LNCAP (cell line): ENCODE measurements at regions not wholly inside any gene's neighbourhood (a gene's known extent, or its start where the extent isn't known, plus 50 kb on each side); places are given as distances from the start of the nearest gene placed in this dataset.
A peak's percentile ranks its signal among the peaks of the same experiment; 100 is the strongest.

Experiments
- TF ChIP-seq, protein P1 (sequence below): fragments of 450-650 bp; IDR thresholded peaks from 2 replicates; pipeline ENCODE4 v1.5.1; 2017; ENCODE audit warnings: mild to moderate bottlenecking

DNA sequence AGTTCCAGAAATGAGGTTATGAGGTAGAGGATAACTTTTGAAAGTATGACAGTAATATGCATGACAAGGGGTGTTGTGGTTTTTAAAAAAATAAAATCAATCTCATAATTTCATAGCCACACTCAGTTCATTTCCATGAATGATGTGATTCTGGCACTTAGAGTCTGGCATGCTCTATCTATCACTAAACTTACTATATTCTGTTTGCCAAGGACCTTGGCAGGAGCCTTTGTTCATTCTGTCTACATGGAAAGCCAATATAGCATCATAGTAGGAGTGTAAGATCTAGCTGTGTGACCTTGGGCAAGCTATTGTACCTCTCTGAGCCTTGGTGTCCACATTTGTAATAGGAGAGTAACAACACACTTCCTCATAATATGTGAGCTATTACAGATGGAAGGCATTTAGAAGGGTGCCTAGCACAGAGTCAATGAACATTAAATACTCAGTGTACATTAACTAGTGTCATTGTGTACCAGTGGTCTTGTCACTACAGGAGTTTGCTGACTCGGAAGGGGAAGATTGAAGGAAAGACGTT is 507.6 kb downstream of the SOX6 start:
- TF ChIP-seq, protein P1, sequence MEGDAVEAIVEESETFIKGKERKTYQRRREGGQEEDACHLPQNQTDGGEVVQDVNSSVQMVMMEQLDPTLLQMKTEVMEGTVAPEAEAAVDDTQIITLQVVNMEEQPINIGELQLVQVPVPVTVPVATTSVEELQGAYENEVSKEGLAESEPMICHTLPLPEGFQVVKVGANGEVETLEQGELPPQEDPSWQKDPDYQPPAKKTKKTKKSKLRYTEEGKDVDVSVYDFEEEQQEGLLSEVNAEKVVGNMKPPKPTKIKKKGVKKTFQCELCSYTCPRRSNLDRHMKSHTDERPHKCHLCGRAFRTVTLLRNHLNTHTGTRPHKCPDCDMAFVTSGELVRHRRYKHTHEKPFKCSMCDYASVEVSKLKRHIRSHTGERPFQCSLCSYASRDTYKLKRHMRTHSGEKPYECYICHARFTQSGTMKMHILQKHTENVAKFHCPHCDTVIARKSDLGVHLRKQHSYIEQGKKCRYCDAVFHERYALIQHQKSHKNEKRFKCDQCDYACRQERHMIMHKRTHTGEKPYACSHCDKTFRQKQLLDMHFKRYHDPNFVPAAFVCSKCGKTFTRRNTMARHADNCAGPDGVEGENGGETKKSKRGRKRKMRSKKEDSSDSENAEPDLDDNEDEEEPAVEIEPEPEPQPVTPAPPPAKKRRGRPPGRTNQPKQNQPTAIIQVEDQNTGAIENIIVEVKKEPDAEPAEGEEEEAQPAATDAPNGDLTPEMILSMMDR, result no peak

DNA sequence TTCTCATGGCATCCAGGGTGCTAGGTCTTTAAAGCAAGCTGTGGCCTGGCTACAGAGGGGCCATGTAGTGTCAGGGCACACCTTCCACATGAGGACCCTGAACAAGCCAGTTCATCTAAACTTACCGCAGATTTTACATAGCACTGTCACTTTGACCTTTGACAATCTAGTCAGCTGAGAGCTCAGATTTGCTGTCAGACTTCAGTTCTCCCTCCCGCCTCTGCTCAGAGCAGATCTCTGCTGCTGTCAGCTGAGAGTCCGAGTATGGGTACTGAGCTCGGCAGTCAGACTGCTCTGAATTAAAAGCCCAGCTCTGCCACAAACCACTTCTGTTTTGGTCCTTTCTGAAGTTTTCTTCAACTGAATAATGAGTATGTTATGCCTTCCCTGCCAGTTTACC is 507.1 kb downstream of the SOX6 start:
- TF ChIP-seq, protein P1, result no peak

DNA sequence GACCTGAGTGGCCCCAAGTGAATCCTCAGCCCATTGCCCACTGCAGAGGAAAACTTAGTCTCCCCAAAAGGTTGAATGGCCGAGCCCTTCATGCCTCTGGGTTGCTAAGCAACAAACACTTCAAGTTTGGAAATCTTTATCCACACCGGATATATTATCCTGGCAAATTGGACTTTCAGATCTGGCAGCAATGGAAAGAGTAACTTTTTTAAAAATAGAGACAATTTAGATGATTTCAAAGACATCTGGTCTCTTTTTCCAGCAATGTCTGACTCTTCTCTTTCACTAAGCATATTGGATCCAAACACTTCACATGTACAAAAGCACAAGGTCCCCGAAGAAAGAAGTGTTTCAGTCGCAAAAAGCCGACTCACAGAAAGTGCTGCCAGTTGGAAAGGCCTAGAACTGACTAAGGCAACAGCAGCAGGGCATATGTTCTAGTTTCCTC is 505.3 kb downstream of the SOX6 start:
- TF ChIP-seq, protein P1, result no peak

DNA sequence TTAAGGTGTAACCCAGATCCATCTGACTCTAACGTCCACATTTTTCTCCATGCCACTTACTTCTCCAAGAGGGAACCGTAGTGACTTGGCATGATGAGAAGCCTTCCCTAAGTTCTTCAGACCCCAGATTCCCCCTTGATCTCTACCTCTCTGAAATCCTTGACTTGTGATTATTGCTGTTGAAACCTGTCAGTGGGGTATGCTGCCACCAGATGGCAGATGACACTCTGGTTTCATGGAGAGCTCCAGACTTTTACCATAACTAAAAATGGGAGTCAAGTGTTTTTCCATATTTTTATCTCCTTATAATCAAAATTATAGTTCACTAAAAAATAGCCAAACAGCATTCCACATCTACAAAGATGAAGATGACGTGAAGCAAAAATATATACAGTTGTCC is 504.2 kb downstream of the SOX6 start:
- TF ChIP-seq, protein P1, result peak; percentile 47; the same call in 1 of the 2 replicates

DNA sequence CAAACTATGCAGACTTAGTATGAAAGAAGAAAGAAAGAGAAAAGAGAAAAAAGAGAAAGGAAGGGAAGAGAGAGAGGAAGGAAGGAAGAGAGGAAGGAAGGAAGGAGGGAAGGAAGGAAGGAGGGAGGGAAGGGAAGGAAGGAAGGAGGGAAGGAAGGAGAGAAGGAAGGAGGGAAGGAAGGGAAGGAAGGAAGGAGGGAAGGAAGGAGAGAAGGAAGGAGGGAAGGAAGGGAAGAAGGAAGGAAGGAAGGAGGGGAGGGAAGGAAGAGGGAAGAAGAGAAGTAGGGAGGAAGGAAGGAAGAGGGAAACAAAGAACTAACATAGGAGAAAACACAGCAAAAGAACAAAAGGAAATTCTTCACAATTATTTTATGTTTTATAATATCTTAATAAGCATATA is 502.1 kb downstream of the SOX6 start:
- TF ChIP-seq, protein P1, result no peak

DNA sequence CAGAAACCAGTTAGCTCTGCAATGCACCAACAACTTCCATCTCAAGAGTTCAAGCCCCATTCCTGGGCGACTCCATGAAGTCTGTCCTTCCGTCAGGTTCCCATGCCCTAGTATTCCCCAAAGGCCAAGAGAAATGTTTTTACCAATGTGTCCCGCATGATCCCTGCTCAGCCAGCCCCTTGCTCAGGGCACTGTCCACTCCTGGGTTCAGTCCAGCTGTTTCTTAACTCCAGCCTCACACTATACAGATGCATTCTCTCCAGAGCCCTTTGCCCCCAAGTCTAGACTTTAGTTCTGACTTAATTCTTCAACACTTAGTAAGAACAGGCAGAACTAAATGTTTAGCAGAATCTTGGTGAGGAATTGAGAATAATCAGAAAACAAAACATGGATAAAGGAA is 497.5 kb downstream of the SOX6 start:
- TF ChIP-seq, protein P1, result no peak

DNA sequence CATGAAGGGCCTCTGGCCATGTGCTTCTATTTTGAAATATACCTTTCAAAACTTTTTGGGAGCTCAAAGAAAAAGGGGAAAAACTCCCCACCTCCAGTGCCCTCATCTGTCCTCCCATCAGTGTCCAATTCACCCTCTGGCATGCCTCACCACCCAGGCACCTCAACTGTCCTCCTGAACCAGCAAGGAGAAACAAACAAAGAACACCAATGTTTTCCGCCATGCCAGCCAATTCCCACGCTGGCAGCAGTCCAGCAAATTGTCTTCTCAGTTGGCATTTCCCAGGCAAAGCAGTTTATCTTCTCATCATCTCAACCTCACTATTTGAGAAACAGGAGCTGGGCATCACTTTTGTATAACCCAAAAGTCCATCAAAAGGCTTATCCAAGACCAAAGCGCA is 496.9 kb downstream of the SOX6 start:
- TF ChIP-seq, protein P1, result no peak

DNA sequence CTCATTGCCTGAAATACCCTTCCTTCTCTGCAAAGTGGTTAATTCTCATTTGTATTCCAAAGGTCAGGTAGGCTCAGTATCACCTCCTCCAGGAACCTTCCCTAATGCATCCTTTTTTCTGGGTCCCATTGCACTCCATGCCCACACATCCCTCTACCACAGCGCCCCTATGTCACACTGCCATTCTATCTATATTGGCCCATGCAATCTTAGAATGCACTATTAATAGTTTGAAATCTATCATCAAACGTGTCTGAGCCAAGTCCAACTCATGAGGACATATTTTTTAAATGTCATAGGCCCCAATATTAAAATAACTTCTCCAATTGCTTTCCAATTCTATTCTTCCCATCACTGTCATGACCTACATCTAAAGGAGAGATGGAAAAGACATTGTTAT is 495.1 kb downstream of the SOX6 start:
- TF ChIP-seq, protein P1, result no peak
